ENCODE measurements at regions not wholly inside any gene's neighbourhood (a gene's known extent, or its start where the extent isn't known, plus 50 kb on each side); places are given as distances from the start of the nearest gene placed in this dataset.

- TF ChIP-seq POLR2A (IDR thresholded peaks at IDR 0.05; ENCODE audit: low read depth, low read length): no peak
- no peak for DNase-seq (ENCODE audit: insufficient read length, low spot score)
- no peak for FAIRE-seq
Observed at GRCh38 chr11:15519124-15519791, 404.5 kb downstream of the INSC start.

- DNase-seq (ENCODE audit: insufficient read length, low spot score): no peak
- no peak for FAIRE-seq
- TF ChIP-seq POLR2A (IDR thresholded peaks at IDR 0.05; ENCODE audit: low read depth, low read length): no peak
Observed at GRCh38 chr11:15519911-15520310, 405.2 kb downstream of the INSC start.

GRCh38 chr11:15523543-15523942 lies 408.8 kb downstream of the INSC start:
- DNase-seq (ENCODE audit: insufficient read length, low spot score) (no peak), FAIRE-seq (no peak)
- TF ChIP-seq POLR2A (IDR thresholded peaks at IDR 0.05; ENCODE audit: low read depth, low read length): no peak

- no peak for FAIRE-seq
- TF ChIP-seq POLR2A (IDR thresholded peaks at IDR 0.05; ENCODE audit: low read depth, low read length): no peak
- DNase-seq (ENCODE audit: insufficient read length, low spot score): no peak
Observed at GRCh38 chr11:15525582-15525981, 410.9 kb downstream of the INSC start.

GRCh38 chr11:15526032-15526431 lies 411.3 kb downstream of the INSC start:
- no peak for TF ChIP-seq POLR2A (IDR thresholded peaks at IDR 0.05; ENCODE audit: low read depth, low read length)
- FAIRE-seq: no peak

GRCh38 chr11:15526859-15527450 lies 412.2 kb downstream of the INSC start:
- no peak for FAIRE-seq

More at GRCh38 chr11:15526032-15526431, 411.3 kb downstream of the INSC start:
- DNase-seq (ENCODE audit: insufficient read length, low spot score): no peak

GRCh38 chr11:15532432-15532831 lies 417.7 kb downstream of the INSC start:
- FAIRE-seq (no peak), DNase-seq (ENCODE audit: insufficient read length, low spot score) (no peak)
- TF ChIP-seq POLR2A (IDR thresholded peaks at IDR 0.05; ENCODE audit: low read depth, low read length): no peak

More at GRCh38 chr11:15526859-15527450, 412.2 kb downstream of the INSC start:
- no peak for DNase-seq (ENCODE audit: insufficient read length, low spot score)
- no peak for TF ChIP-seq POLR2A (IDR thresholded peaks at IDR 0.05; ENCODE audit: low read depth, low read length)

- DNase-seq (ENCODE audit: insufficient read length, low spot score): no peak
- FAIRE-seq: no peak
- no peak for TF ChIP-seq POLR2A (IDR thresholded peaks at IDR 0.05; ENCODE audit: low read depth, low read length)
Observed at GRCh38 chr11:15534266-15534665, 419.5 kb downstream of the INSC start.

- no peak for TF ChIP-seq POLR2A (IDR thresholded peaks at IDR 0.05; ENCODE audit: low read depth, low read length)
- FAIRE-seq: no peak
- no peak for DNase-seq (ENCODE audit: insufficient read length, low spot score)
Observed at GRCh38 chr11:15535414-15535813, 420.7 kb downstream of the INSC start.

- DNase-seq (ENCODE audit: insufficient read length, low spot score) (no peak), FAIRE-seq (no peak)
- no peak for TF ChIP-seq POLR2A (IDR thresholded peaks at IDR 0.05; ENCODE audit: low read depth, low read length)
Observed at GRCh38 chr11:15536438-15536837, 421.7 kb downstream of the INSC start.

GRCh38 chr11:15539645-15540044 lies 424.9 kb downstream of the INSC start:
- no peak for TF ChIP-seq POLR2A (IDR thresholded peaks at IDR 0.05; ENCODE audit: low read depth, low read length)
- no peak for DNase-seq (ENCODE audit: insufficient read length, low spot score)
- FAIRE-seq: no peak

GRCh38 chr11:15541079-15541478 lies 426.4 kb downstream of the INSC start:
- FAIRE-seq: no peak
- DNase-seq (ENCODE audit: insufficient read length, low spot score): no peak
- TF ChIP-seq POLR2A (IDR thresholded peaks at IDR 0.05; ENCODE audit: low read depth, low read length): no peak

GRCh38 chr11:15544353-15544752 lies 429.6 kb downstream of the INSC start:
- TF ChIP-seq POLR2A (IDR thresholded peaks at IDR 0.05; ENCODE audit: low read depth, low read length): no peak
- no peak for DNase-seq (ENCODE audit: insufficient read length, low spot score)
- no peak for FAIRE-seq

- no peak for FAIRE-seq
- no peak for TF ChIP-seq POLR2A (IDR thresholded peaks at IDR 0.05; ENCODE audit: low read depth, low read length)
Observed at GRCh38 chr11:15547685-15548084, 433.0 kb downstream of the INSC start.

More at GRCh38 chr11:15547685-15548084, 433.0 kb downstream of the INSC start:
- no peak for DNase-seq (ENCODE audit: insufficient read length, low spot score)

All from H54 (cell line).